ENCODE measurements at regions not wholly inside any gene's neighbourhood (a gene's known extent, or its start where the extent isn't known, plus 50 kb on each side); places are given as distances from the start of the nearest gene placed in this dataset.

GRCh38 chr4:19566041-19566440 is 685.7 kb upstream of the SLIT2 start:
- no peak for TF ChIP-seq CTCF (IDR thresholded peaks at IDR 0.05)
- TF ChIP-seq POLR2AphosphoS5 (IDR thresholded peaks at IDR 0.05; ENCODE audit: low read depth, low read length) = no peak
- no peak for TF ChIP-seq REST (IDR thresholded peaks at IDR 0.05; ENCODE audit: low read depth, low read length)
- TF ChIP-seq EP300 (IDR thresholded peaks at IDR 0.05; ENCODE audit: borderline replicate concordance in 1 of 2, low read depth in 1 of 2, low read length in 1 of 2) = no peak
- TF ChIP-seq GABPA (IDR thresholded peaks at IDR 0.05; ENCODE audit: low read depth) = no peak
- TF ChIP-seq MAX (IDR thresholded peaks at IDR 0.05; ENCODE audit: low read depth) = no peak
- TF ChIP-seq TAF1 (IDR thresholded peaks at IDR 0.05; ENCODE audit: borderline replicate concordance, low read depth, low read length) = no peak
- TF ChIP-seq MXI1 (IDR thresholded peaks at IDR 0.05; ENCODE audit: low read depth, low read length) = no peak
- TF ChIP-seq USF2 (IDR thresholded peaks at IDR 0.05; ENCODE audit: borderline replicate concordance, low read depth, low read length) = no peak
- no peak for TF ChIP-seq YY1 (IDR thresholded peaks at IDR 0.05; ENCODE audit: low read depth)
- TF ChIP-seq SMC3 (IDR thresholded peaks at IDR 0.05; ENCODE audit: low read depth, low read length) = no peak
- TF ChIP-seq EZH2phosphoT487 (IDR thresholded peaks at IDR 0.05; ENCODE audit: borderline replicate concordance, low read depth) = no peak
- no peak for TF ChIP-seq FOXM1 (IDR thresholded peaks at IDR 0.05; ENCODE audit: low read depth)
- TF ChIP-seq GATA2 (CRISPR knock-in tag; IDR thresholded peaks at IDR 0.05) = no peak

All from SK-N-SH (cell line).